A673 (cell line): ENCODE measurements at regions not wholly inside any gene's neighbourhood (a gene's known extent, or its start where the extent isn't known, plus 50 kb on each side); places are given as distances from the start of the nearest gene placed in this dataset.

Experiments
- EZH2 ChIP-seq: fragments of 200-600 bp; sonication (generic); IDR thresholded peaks from 2 replicates; pipeline ENCODE4 v1.6.1; 2017; ENCODE audit warnings: borderline replicate concordance, low read depth, mild to moderate bottlenecking, mixed read lengths, antibody characterized with exemption, low read length; ENCODE audit not compliant: poor library complexity, severe bottlenecking
- TF ChIP-seq, protein P1 (sequence below): fragments of 300-800, 200-600 bp; sonication (generic); conservative IDR thresholded peaks from 2 replicates; pipeline ENCODE4 v1.5.1; 2017; ENCODE audit warnings: low read depth, mild to moderate bottlenecking, antibody characterized with exemption, low read length, moderate library complexity, mixed read lengths

DNA sequence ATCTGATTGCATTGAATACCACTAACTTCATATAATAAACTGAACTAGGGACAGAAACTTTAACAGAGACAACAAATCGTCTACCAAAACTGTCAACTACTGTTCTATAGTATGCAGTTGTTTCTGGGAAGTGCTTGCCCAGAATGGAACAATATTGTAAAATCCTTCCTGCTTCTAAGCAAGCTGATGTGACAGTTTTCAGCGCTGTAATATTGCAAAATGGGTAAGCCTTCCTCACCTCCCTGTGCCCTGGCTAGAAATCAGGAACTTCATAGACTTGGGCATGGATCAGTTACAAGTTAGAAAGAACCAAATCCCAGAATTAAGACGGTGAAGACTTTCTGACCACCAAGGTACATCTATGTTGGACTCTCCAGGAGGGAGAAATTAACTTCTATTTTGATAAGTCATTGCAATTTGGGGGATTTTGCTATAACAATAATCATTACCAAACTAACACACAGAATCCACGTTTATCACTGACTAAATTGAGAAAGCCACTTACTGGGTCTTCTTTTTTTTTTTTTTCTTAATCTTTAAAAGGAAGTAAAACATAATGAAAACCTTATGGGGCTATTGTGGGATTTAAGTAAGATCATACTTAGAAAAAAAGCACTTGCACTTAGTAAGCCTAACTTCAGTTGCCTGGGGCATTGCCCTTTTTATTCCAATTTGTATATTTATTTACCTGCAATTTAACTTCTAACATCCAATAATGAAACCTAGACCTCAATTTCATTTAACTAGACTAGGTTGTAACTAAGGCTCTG, 261.5 kb downstream of the TRIB2 start:
- TF ChIP-seq, protein P1, sequence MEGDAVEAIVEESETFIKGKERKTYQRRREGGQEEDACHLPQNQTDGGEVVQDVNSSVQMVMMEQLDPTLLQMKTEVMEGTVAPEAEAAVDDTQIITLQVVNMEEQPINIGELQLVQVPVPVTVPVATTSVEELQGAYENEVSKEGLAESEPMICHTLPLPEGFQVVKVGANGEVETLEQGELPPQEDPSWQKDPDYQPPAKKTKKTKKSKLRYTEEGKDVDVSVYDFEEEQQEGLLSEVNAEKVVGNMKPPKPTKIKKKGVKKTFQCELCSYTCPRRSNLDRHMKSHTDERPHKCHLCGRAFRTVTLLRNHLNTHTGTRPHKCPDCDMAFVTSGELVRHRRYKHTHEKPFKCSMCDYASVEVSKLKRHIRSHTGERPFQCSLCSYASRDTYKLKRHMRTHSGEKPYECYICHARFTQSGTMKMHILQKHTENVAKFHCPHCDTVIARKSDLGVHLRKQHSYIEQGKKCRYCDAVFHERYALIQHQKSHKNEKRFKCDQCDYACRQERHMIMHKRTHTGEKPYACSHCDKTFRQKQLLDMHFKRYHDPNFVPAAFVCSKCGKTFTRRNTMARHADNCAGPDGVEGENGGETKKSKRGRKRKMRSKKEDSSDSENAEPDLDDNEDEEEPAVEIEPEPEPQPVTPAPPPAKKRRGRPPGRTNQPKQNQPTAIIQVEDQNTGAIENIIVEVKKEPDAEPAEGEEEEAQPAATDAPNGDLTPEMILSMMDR: no peak
- no peak for TF ChIP-seq EZH2
